GF-D8 (cell line): ENCODE measurements at regions not wholly inside any gene's neighbourhood (a gene's known extent, or its start where the extent isn't known, plus 50 kb on each side); places are given as distances from the start of the nearest gene placed in this dataset.
"Not testable (repeated sequence)": the region's sequence is repeated elsewhere in the genome, so short reads cannot be mapped to it uniquely, and the experiment has no call there.

Source experiments
- DNase-seq: peaks from one replicate; lab custom pipeline; 2025; lab: John Stamatoyannopoulos, UW

GRCh38 chr4:19615086-19615689 is 636.5 kb upstream of the SLIT2 start:
- DNase-seq = no peak

- no peak for DNase-seq
Measured at GRCh38 chr4:19614171-19614570, 637.5 kb upstream of the SLIT2 start.

GRCh38 chr4:19596342-19596741 is 655.4 kb upstream of the SLIT2 start:
- DNase-seq = no peak

GRCh38 chr4:19592391-19592790 is 659.3 kb upstream of the SLIT2 start:
- DNase-seq = no peak

- DNase-seq = no peak
Measured at GRCh38 chr4:19583827-19584569, 667.7 kb upstream of the SLIT2 start.

GRCh38 chr4:19580095-19580494 is 671.6 kb upstream of the SLIT2 start:
- DNase-seq = no peak

- no peak for DNase-seq
Measured at GRCh38 chr4:19579608-19580007, 672.1 kb upstream of the SLIT2 start.

- no peak for DNase-seq
Measured at GRCh38 chr4:19577097-19577496, 674.6 kb upstream of the SLIT2 start.

GRCh38 chr4:19575924-19576323 is 675.8 kb upstream of the SLIT2 start:
- no peak for DNase-seq

- no peak for DNase-seq
Measured at GRCh38 chr4:19566041-19566440, 685.7 kb upstream of the SLIT2 start.

- no peak for DNase-seq
Measured at GRCh38 chr4:19562456-19562855, 689.2 kb upstream of the SLIT2 start.

GRCh38 chr4:19557161-19557560 is 694.5 kb upstream of the SLIT2 start:
- DNase-seq = no peak

GRCh38 chr4:19556276-19556675 is 695.4 kb upstream of the SLIT2 start:
- DNase-seq = not testable (repeated sequence)

- DNase-seq = no peak
Measured at GRCh38 chr4:19547463-19547862, 704.2 kb upstream of the SLIT2 start.

- DNase-seq = no peak
Measured at GRCh38 chr4:19544446-19545125, 707.1 kb upstream of the SLIT2 start.

- DNase-seq = no peak
Measured at GRCh38 chr4:19540859-19541540, 710.7 kb upstream of the SLIT2 start.

GRCh38 chr4:19539201-19539600 is 712.5 kb upstream of the SLIT2 start:
- no peak for DNase-seq

GRCh38 chr4:19534159-19534558 is 717.5 kb upstream of the SLIT2 start:
- DNase-seq = no peak

GRCh38 chr4:19531906-19532848 is 719.5 kb upstream of the SLIT2 start:
- DNase-seq = no peak

GRCh38 chr4:19523964-19524363 is 727.7 kb upstream of the SLIT2 start:
- DNase-seq = no peak

GRCh38 chr4:19522966-19523365 is 728.7 kb upstream of the SLIT2 start:
- DNase-seq = no peak
